SH-SY5Y (cell line): ENCODE measurements at regions not wholly inside any gene's neighbourhood (a gene's known extent, or its start where the extent isn't known, plus 50 kb on each side); places are given as distances from the start of the nearest gene placed in this dataset.

ENCODE experiments used
- GATA2 ChIP-seq: IDR thresholded peaks from 2 replicates; pipeline ENCODE4 v1.6.1; 2011; ENCODE audit warnings: mild to moderate bottlenecking, low read depth, low read length
- GATA3 ChIP-seq: IDR thresholded peaks from 2 replicates; pipeline ENCODE4 v1.6.1; 2011; ENCODE audit warnings: low read depth, mild to moderate bottlenecking, low read length, moderate library complexity

GRCh38 chr10:105647354-105647753 is 1006.3 kb downstream of the SORCS3 start:
- TF ChIP-seq GATA2 (no peak), GATA3 (no peak)
